MM.1S (cell line): ENCODE measurements at regions not wholly inside any gene's neighbourhood (a gene's known extent, or its start where the extent isn't known, plus 50 kb on each side); places are given as distances from the start of the nearest gene placed in this dataset.

Experiments used
- CTCF ChIP-seq: fragments of 300-600 bp; sonication (generic); IDR thresholded peaks from 2 replicates; pipeline ENCODE4 v1.5.1; 2016; ENCODE audit warnings: antibody characterized with exemption, low read length, mixed read lengths
- EZH2phosphoT487 ChIP-seq: fragments of 300-600 bp; sonication (generic); IDR thresholded peaks from 2 replicates; pipeline ENCODE4 v1.6.1; 2018; ENCODE audit warnings: antibody characterized with exemption, low read length

GRCh38 chr13:34591129-34591528 is 350.9 kb upstream of the NBEA start:
- TF ChIP-seq CTCF (no peak), EZH2phosphoT487 (no peak)
